Fibroblast of skin of left quadriceps (primary cell): ENCODE measurements at regions not wholly inside any gene's neighbourhood (a gene's known extent, or its start where the extent isn't known, plus 50 kb on each side); places are given as distances from the start of the nearest gene placed in this dataset.
"Not testable (repeated sequence)": the region's sequence is repeated elsewhere in the genome, so short reads cannot be mapped to it uniquely, and the experiment has no call there.

Experiments
- DNase-seq, 2 experiments: peaks; one replicate each; pipeline ENCODE4 v3.0.0-alpha.2; 2013; ENCODE audit warnings: low read depth in 2 of 2

DNA sequence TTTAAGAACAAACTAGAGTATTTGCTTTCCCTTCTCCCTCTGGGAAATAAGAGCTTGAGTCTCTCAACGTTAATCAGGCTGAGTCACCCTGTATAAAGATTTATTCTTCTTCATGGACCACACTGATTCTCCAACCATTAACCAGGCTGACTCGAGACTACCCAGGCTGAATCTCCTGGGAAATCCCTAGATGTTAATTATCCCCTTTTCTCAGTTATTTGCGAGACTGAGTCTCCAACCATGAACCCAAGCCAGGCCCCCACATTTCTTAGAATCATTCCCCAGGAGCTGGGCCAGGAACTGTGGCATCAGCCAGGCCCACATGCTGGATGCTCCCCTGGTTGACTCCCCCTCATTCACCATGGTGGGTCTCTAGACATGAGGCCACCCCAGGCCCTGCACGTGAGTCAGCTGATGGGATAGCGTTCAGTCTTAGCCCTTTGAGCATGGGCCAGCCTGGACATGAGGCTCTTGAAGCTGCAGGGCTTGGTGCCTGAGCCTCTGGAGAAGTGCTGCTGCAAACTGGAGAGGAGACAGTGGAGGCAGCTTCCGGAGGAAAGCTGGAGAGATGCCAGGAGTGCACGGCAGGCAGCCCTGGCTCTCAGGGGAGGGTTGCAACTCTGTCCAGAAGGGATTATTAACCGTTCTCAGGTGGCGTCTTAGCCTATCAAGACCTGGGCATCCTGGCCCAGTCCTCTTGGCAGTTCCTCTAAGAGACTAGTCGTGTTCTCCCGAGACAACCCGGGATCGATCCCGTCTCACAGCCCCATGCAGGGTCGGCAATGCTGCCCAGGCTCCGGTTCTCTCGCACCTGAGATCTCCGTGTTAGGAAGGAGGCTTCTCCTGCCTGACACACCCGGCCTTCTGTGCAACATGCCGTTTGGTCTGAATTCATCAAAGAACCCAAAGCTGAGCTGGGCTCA is 296.6 kb downstream of the ADGRD1 start:
- no peak for DNase-seq

DNA sequence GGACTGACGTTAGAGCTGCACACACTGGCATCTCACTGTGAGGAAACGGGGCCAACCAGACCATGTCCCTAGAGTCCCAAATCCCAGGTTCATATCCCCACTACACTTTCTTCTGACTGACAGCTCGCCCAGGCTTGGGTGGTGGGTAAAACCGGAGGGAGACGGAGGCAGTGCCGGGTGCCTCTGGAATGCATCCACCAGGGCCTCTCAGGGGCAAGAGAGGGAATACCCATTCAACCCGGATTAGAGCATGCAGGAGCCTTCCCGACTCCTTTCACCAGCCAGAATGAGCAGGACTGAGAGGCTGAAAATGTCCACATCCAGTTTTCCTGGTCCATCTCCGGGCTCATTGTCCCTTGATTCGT is 297.2 kb downstream of the ADGRD1 start:
- no peak for DNase-seq

- DNase-seq, result no peak
These were observed 297.8 kb downstream of the ADGRD1 start for GRCh38 chr12:131251336-131252101.

- no peak for DNase-seq
These were observed 299.8 kb downstream of the ADGRD1 start for GRCh38 chr12:131253376-131254026.

DNA sequence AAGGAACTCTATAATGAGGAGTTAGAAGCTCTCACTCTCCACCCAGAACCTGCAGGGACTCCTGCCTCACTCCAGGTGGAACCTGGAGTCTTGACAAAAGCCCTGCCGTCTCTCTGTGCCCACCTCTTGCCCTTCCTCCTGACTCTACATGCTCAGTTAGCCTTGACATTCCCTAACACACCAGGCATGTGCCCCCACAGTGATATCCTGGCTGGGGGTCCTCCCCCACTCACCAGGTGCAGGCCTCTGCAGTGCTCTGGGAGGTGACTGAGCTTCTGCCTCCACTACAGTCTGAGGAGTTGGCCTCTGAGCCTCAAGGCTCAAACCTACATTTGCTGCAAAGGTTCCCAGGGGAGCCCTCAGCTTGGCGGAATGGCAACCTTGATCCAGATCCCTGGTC is 300.7 kb downstream of the ADGRD1 start:
- DNase-seq, result no peak

GRCh38 chr12:131258398-131258797 is 304.7 kb downstream of the ADGRD1 start:
- DNase-seq, result no peak

DNA sequence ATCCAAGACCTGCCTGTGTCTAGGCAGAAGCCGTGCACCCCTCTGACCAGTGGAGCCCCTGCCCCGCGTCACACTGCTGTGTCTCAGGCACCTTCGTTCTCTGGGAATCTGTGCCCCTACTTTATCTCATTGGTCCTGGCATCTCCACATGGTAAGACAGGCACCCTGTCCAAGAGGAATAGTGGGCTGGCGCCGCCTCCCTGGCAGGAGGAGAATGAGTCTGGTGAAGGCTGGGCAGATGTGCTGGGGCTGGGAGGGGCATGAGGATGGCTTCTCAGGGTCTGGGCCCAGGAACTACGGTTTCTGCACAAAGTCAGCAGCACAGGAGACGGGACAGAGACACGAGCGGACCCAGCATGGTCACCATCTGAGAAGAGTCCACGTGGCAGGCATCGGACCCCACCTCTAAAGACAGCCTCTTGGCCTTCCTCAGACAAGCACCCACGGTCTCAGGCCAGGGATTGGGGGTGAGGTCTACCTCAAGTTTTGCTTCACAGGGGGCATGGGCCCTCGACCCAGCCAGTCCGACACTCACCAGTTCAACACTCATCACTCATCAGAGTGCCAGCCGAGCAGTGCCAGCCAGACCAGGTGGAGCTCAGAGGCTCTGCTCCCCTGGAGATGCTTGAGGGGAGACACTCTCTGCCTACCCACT is 306.7 kb downstream of the ADGRD1 start:
- no peak for DNase-seq

- DNase-seq, result no peak
These were observed 307.2 kb downstream of the ADGRD1 start for GRCh38 chr12:131260954-131261353.

GRCh38 chr12:131261906-131262305 is 308.2 kb downstream of the ADGRD1 start:
- no peak for DNase-seq

DNA sequence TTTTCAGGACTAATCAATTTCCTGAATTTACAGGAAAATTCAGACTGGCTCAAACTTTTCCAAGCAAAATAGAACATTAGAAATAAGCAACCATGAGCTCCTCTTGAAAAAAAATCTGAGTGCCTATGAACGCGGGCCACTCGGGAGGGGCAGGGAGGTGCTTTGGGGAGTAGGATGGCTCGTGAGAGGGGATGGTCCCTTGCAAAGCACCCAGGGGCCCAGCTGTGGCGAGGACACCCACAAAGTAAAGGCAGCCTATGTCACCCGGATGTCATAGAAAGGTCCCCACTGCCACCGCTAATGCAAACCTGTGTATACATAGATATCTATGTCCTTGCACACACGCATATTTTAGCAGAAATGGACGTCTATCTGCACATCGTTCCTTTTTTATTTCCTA is 309.9 kb downstream of the ADGRD1 start:
- no peak for DNase-seq

DNA sequence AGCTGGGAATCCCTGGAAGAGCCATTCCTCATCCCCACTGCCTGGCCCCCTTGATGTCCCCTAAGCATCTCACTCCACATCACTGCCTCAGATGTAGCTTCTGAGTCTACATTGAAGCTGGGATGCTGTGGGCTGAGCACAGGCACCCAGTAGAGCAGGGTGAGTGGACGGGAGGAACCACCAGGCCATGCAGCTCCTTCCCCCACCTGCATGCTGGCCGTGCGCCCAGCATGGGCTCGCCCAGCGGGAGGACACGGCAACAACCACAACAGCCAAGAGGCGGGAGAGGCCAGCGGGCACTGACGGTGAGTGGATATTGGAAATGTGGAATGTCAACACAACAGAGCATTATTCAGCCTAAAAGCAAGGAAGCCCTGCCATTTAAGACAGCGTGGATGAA is 310.9 kb downstream of the ADGRD1 start:
- no peak for DNase-seq

DNA sequence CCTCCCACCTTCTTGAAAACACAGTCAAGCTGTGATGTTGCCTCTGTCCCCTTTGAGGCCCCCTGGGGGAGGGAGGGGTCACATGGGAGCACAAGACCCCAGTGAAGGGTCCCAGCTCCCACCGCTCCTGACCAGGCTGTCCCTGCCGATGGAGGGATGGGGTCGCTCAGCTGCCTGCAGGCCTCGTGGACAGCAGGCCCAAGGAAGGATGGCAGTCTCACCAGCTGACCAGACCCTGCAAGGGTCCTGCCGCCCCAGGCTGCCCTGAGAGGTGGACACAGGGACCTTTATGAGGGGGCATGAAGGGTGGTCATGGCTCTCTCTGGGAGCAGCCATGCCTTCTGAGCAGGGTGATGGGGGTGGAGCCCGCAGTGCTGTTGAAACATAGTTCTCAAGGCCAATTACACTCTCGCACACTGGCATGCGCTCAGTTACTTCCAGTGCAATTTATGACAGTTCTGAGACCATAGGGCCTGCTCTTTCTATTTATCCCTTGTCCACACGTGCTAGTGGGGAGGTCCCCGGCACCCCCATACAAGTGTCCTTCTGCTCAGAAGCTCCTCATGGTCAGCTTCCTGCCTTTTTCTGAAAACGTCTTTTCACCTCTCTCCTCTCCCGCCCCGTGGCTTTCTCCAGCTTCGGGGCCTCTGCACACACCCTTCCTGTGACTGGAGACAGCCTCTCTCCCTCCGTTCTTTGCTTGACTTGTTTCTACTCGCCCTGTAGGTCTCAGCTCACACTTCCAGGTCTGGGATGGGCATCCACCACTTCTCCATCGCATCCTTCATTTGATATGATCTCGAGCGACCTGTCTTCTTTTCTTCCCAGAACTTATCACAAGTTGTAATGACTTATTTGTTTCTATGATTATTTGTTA is 313.1 kb downstream of the ADGRD1 start:
- no peak for DNase-seq

DNA sequence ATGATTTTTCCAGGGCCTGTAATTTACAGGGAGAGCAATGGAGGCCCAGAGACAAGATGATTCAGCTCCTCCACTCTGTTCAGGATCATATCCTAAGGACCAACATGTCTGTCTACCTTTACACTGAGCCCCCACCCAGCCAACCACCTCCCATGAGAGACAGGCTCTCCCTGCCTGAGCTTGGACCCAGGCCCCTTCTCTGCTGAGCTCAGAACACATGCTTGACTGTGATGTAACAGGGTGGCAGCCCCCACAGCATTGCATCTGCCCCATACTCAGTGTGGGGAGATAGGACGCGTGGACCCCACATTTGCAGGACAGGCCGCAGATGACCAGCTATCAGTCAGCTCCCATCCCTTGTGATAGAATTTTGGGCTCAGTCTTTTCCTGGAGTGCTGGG is 313.9 kb downstream of the ADGRD1 start:
- DNase-seq, result no peak

GRCh38 chr12:131268123-131268522 is 314.4 kb downstream of the ADGRD1 start:
- DNase-seq, result not testable (repeated sequence)

DNA sequence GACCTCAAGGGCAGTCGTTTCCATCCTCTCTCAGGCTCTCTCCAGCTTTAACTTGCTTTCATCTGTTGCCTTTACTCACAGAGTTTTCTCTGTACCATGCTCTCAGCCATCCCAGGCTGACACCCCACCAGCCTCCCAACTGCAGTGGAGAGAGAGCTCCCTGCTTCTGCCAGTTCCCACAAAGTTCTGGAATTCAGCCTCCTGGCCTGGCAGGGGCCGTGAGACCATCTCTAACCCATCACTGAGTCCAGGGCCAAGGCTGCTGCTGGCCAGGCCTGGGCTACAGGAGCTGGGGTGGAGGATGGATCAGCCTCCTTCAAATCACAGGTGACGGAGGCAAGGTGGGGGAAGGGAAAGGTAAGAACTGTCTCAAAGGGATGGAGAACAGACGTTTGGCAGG is 314.9 kb downstream of the ADGRD1 start:
- not testable (repeated sequence) for DNase-seq

DNA sequence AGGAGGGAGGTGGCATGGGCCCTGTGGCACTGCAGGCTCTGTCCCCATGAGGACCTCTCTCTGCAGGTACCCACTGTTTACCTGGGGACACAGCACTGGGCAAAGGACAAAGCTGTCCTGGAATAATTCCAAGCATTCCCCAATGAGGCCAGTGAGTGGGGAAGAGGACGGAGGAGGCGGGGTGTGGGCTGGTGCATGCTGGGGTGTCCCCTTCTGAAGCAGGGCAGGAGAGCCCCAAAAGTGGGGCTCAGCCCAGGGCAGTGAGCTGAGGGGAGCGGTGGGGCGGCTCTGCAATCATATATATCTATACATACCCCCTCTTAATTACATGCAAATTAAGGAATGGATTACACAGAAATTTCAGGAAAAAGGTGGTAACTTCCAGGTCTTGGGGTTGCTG is 315.8 kb downstream of the ADGRD1 start:
- no peak for DNase-seq

GRCh38 chr12:131269977-131270376 is 316.3 kb downstream of the ADGRD1 start:
- not testable (repeated sequence) for DNase-seq

DNA sequence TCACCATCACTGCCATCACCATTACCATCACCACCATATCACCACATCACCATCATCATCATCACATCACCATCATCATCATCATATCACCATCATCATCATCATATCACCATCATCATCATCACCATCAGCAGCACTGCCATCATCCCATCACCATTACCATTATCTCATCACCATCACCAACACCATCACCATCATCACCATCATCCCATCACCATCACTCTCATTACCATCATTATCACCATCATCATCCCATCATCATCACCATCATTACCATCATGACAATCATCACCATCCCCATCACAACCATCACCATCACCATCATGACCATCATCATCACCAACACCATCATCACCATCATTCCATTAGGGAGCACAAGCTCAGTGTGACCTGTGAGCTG is 318.0 kb downstream of the ADGRD1 start:
- DNase-seq, result no peak

DNA sequence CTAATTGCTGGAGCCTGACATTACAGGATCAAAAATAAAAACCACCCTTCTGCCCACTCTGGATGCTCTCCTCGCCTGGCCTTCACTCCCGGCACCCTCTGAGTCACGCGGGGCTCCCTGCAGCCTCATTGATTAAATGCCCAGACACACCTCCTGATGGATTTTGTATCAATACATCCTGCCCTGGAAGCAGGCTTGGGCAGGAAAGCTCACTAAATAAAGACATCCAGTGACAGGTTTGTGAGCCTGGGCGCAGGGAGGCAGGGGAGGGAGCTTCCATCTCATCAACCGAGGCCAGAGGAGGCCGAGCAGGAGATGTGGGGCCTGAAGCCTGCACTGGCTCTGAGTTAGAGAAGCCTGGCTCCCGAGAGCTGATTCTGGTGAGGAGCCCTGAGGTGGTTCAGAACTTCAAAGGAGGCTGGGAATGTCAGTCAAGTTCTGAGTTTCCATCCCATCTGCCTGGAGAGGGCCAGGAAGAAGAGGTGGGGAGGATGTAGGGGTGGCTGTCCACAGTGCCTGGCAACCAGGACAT is 318.6 kb downstream of the ADGRD1 start:
- not testable (repeated sequence) for DNase-seq

GRCh38 chr12:131273291-131273845 is 319.7 kb downstream of the ADGRD1 start:
- no peak for DNase-seq
